ENCODE measurements at regions not wholly inside any gene's neighbourhood (a gene's known extent, or its start where the extent isn't known, plus 50 kb on each side); places are given as distances from the start of the nearest gene placed in this dataset.

- no peak for TF ChIP-seq CTCF (IDR thresholded peaks at IDR 0.05)
- TF ChIP-seq POLR2AphosphoS5 (IDR thresholded peaks at IDR 0.05) = no peak
- TF ChIP-seq POLR2A (IDR thresholded peaks at IDR 0.05) = no peak
These were observed 70.8 kb downstream of the BLID start for GRCh38 chr11:122045181-122045586.
